ENCODE measurements at regions not wholly inside any gene's neighbourhood (a gene's known extent, or its start where the extent isn't known, plus 50 kb on each side); places are given as distances from the start of the nearest gene placed in this dataset.

- Histone ChIP-seq H3K9me3 (replicated peaks; ENCODE audit: control insufficient read depth, insufficient read depth, low read length) (no peaks in the 10 kb centered on the region), H3K27me3 (ENCODE audit: control insufficient read depth in 2 of 2, insufficient read depth in 2 of 2, low read length in 2 of 2) (peaks cover 2% of the 10 kb centered on the region in 2 experiments), H4K20me1 (replicated peaks; ENCODE audit: control insufficient read depth, extremely low read depth, insufficient read depth, low read length) (no peaks in the 10 kb centered on the region), H3K79me2 (ENCODE audit: control insufficient read depth, insufficient read depth, low read length) (no peaks in the 10 kb centered on the region), H3K4me1 (ENCODE audit: control insufficient read depth, extremely low read depth, insufficient read depth, low read length) (no peaks in the 10 kb centered on the region), H3K9ac (replicated peaks; ENCODE audit: extremely low read depth, insufficient read depth, low read length) (no peak overlapping the region), H2AFZ (ENCODE audit: low read depth, low read length) (no peak overlapping the region), H3K9me1 (replicated peaks; ENCODE audit: control insufficient read depth, extremely low read depth, insufficient read depth, low read length) (no peaks in the 10 kb centered on the region), H3K4me3 (replicated peaks in 1 of 3; ENCODE audit: insufficient read depth in 1 of 3, low read depth in 1 of 3, low read length in 3 of 3) (no peak overlapping the region), H3K4me2 (ENCODE audit: insufficient read depth, low read length) (no peak overlapping the region), H3K36me3 (ENCODE audit: control insufficient read depth in 2 of 2, extremely low read depth in 1 of 2, insufficient read depth in 2 of 2, low read length in 2 of 2) (no peaks in the 10 kb centered on the region), H3K27ac (ENCODE audit: insufficient read depth, low read depth, low read length) (no peak overlapping the region)
- no peak for DNase-seq (ENCODE audit: low read depth, low spot score)
- intact Hi-C loops (cut with micrococcal nuclease) (no loop called here), dilution Hi-C loops (cut with MboI; ENCODE audit: extremely low pct_ligation_motif_present, low sequenced_read_pairs) (no loop called here)
- TF ChIP-seq CTCF (IDR thresholded peaks at IDR 0.05; ENCODE audit: extremely low read depth in 1 of 2, insufficient read depth in 1 of 2, low read depth in 1 of 2, low read length in 2 of 2), result no peak
- BruUV-seq (replicated peaks), result no TSS peak
- FAIRE-seq, result no peak
- ChIA-PET CTCF (interaction anchor here (1.2 kb wide), 1 partner anchor 13 kb away, joined by 3 read pairs; no protein-coding TSS in a partner anchor), POLR2A (no interaction called here)
These were observed 94.0 kb upstream of the SLC38A4 start for GRCh38 chr12:46919666-46920400.

GRCh38 chr12:46920499-46920898 lies 94.7 kb upstream of the SLC38A4 start:
- no peaks in the 10 kb centered on the region for H3K9me3 ChIP-seq (replicated peaks; ENCODE audit: control insufficient read depth, insufficient read depth, low read length)
- H3K4me1 ChIP-seq (ENCODE audit: control insufficient read depth, extremely low read depth, insufficient read depth, low read length), result no peaks in the 10 kb centered on the region
- DNase-seq (ENCODE audit: low read depth, low spot score), result no peak
- H3K9me1 ChIP-seq (replicated peaks; ENCODE audit: control insufficient read depth, extremely low read depth, insufficient read depth, low read length), result no peaks in the 10 kb centered on the region
- H3K27me3 ChIP-seq (ENCODE audit: control insufficient read depth in 2 of 2, insufficient read depth in 2 of 2, low read length in 2 of 2), result peaks cover 2 to 3% of the 10 kb centered on the region in 2 experiments
- no peak for TF ChIP-seq MYC (IDR thresholded peaks at IDR 0.05; ENCODE audit: low read depth, low read length)
- no peak for TF ChIP-seq GATA2 (IDR thresholded peaks at IDR 0.05; ENCODE audit: insufficient read depth, insufficient read length, low read depth, low read length)
- no peak for TF ChIP-seq POLR2AphosphoS5 (IDR thresholded peaks at IDR 0.05; ENCODE audit: insufficient read depth, low read depth, low read length)
- TF ChIP-seq CTCF (IDR thresholded peaks at IDR 0.05; ENCODE audit: extremely low read depth in 1 of 2, insufficient read depth in 1 of 2, low read depth in 1 of 2, low read length in 2 of 2), result no peak
- no peak for TF ChIP-seq POLR2A (IDR thresholded peaks at IDR 0.05; ENCODE audit: low read depth, low read length)
- no peak for TF ChIP-seq MAX (IDR thresholded peaks at IDR 0.05; ENCODE audit: insufficient read depth, insufficient read length)
- TF ChIP-seq EZH2 (IDR thresholded peaks at IDR 0.05; ENCODE audit: borderline replicate concordance, low read depth, low read length, severe bottlenecking), result no peak
- TF ChIP-seq FOS (IDR thresholded peaks at IDR 0.05; ENCODE audit: borderline replicate concordance, insufficient read depth, low read length), result no peak
- TF ChIP-seq JUN (IDR thresholded peaks at IDR 0.05; ENCODE audit: borderline replicate concordance, insufficient read depth, insufficient read length, low read depth), result no peak
- ChIA-PET CTCF (no interaction called here), POLR2A (no interaction called here)
- dilution Hi-C loops (cut with MboI; ENCODE audit: extremely low pct_ligation_motif_present, low sequenced_read_pairs) (no loop called here), intact Hi-C loops (cut with micrococcal nuclease) (no loop called here)
- H2AFZ ChIP-seq (ENCODE audit: low read depth, low read length), result no peak overlapping the region
- no peaks in the 10 kb centered on the region for H4K20me1 ChIP-seq (replicated peaks; ENCODE audit: control insufficient read depth, extremely low read depth, insufficient read depth, low read length)
- no peaks in the 10 kb centered on the region for H3K36me3 ChIP-seq (ENCODE audit: control insufficient read depth in 2 of 2, extremely low read depth in 1 of 2, insufficient read depth in 2 of 2, low read length in 2 of 2)
- no peak overlapping the region for H3K9ac ChIP-seq (replicated peaks; ENCODE audit: extremely low read depth, insufficient read depth, low read length)
- no peak for FAIRE-seq
- no peak overlapping the region for H3K4me2 ChIP-seq (ENCODE audit: insufficient read depth, low read length)
- no peaks in the 10 kb centered on the region for H3K79me2 ChIP-seq (ENCODE audit: control insufficient read depth, insufficient read depth, low read length)
- no TSS peak for BruUV-seq (replicated peaks)
- H3K4me3 ChIP-seq (replicated peaks in 1 of 3; ENCODE audit: insufficient read depth in 1 of 3, low read depth in 1 of 3, low read length in 3 of 3), result no peak overlapping the region
- no peak overlapping the region for H3K27ac ChIP-seq (ENCODE audit: insufficient read depth, low read depth, low read length)

Data from endothelial cell of umbilical vein (primary cell).